H54 (cell line): ENCODE measurements at regions not wholly inside any gene's neighbourhood (a gene's known extent, or its start where the extent isn't known, plus 50 kb on each side); places are given as distances from the start of the nearest gene placed in this dataset.

Experiments used
- DNase-seq: peaks from one replicate; pipeline ENCODE4 v3.0.0; 2011; ENCODE audit warnings: low spot score, mixed read lengths; ENCODE audit not compliant: insufficient read length
- FAIRE-seq: peaks from 3 replicates; lab custom pipeline; 2011; peaks lifted over from hg19 to GRCh38; lab: Jason Lieb, UNC
- POLR2A ChIP-seq: IDR thresholded peaks from 2 replicates; pipeline ENCODE4 v1.6.1; 2011; ENCODE audit warnings: low read depth, mild to moderate bottlenecking, low read length

DNA sequence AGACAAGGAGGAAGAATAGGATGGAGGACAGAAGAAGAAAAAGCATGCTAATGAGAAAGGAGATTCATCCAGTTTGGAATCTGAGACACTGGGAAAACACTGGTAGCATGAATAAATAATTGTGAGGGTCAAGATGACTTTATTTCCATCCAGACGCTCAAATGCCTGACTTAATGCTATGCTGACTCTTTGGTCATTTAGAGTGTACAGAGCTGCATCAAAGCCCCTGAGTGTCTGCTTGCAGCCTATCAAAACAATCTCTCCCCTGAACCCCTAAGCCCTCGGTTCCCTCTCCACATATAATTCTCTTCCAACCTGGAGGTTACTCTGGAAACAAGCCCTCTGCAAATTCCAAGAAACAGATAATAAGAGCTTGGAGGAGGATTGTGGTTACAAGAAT, 208.8 kb downstream of the MAGEB17 start:
- TF ChIP-seq POLR2A = no peak
- DNase-seq = no peak
- FAIRE-seq = no peak

- TF ChIP-seq POLR2A = no peak
- DNase-seq = no peak
- FAIRE-seq = no peak
Measured at GRCh38 chrX:16386126-16386525, 218.8 kb downstream of the MAGEB17 start.

- no peak for TF ChIP-seq POLR2A
- FAIRE-seq = no peak
Measured at GRCh38 chrX:16392597-16392996, 225.3 kb downstream of the MAGEB17 start.

GRCh38 chrX:16394290-16394689, 227.0 kb downstream of the MAGEB17 start:
- FAIRE-seq = no peak

More at GRCh38 chrX:16392597-16392996, 225.3 kb downstream of the MAGEB17 start:
- DNase-seq = no peak

GRCh38 chrX:16403808-16404207, 236.5 kb downstream of the MAGEB17 start:
- FAIRE-seq = no peak
- no peak for DNase-seq
- no peak for TF ChIP-seq POLR2A

More at GRCh38 chrX:16394290-16394689, 227.0 kb downstream of the MAGEB17 start:
- no peak for TF ChIP-seq POLR2A
- no peak for DNase-seq

DNA sequence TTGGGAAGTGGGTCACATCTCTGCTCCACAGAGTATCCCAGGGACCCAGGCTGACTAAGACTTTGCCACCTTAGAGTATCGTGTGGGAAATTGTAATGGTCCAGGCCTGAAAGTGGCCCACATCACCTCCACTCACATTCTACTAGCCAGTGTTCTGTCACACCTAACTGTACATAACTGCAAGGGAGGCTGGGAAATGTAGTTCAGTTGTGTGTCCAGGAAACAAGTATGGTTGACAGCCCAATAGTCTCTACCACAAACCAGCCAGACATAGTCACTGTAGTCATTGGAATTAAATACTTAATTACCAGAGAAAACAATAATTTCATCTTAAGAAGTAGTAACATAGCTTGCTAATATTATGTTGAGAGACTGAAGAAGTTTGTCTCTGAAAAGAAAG, 233.4 kb upstream of the S100G start:
- TF ChIP-seq POLR2A = no peak
- DNase-seq (no peak), FAIRE-seq (no peak)

GRCh38 chrX:16418650-16419049, 231.3 kb upstream of the S100G start:
- FAIRE-seq (no peak), DNase-seq (no peak)
- no peak for TF ChIP-seq POLR2A

- TF ChIP-seq POLR2A = no peak
- DNase-seq = no peak
- FAIRE-seq = no peak
Measured at GRCh38 chrX:16427668-16428067, 222.3 kb upstream of the S100G start.

GRCh38 chrX:16429406-16429805, 220.6 kb upstream of the S100G start:
- FAIRE-seq = no peak
- TF ChIP-seq POLR2A = no peak
- DNase-seq = no peak

DNA sequence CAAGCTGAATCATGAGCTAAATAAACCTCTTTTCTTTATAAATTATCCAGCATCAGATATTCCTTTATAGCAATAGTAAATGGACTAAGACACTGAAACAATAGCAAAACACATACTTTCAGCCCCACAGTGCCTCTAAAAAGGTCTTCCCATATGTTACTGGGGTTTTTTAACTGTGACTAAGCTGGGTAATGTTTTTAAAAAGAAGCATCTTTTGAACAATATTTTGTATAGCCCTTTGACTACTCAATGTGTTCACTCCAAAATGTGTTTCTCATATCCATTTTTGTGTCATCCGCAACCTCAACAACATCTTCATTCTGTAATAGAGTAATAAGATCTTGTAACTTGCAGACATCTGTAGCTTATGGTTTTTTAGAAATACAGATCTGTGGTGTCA, 218.7 kb upstream of the S100G start:
- no peak for DNase-seq
- FAIRE-seq = no peak
- no peak for TF ChIP-seq POLR2A

DNA sequence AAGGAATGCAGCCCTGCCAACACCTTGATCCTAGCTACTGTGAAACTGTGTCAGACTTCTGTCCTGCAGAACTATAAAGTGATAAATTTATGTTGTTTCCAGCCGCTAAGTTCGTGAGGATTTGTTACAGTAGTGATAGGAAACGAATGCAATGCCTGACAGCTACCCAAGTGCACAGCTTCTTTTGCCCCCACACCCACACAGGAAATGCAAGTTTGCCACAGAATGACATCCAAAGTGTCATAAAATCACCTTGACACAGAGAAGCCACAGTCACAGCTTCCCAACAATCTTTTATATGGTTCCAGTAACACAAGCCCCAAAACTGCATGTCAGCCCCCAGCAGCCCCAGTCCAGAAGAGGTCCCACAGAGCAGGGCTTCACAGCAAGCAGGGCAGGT, 216.9 kb upstream of the S100G start:
- DNase-seq (no peak), FAIRE-seq (no peak)
- no peak for TF ChIP-seq POLR2A

DNA sequence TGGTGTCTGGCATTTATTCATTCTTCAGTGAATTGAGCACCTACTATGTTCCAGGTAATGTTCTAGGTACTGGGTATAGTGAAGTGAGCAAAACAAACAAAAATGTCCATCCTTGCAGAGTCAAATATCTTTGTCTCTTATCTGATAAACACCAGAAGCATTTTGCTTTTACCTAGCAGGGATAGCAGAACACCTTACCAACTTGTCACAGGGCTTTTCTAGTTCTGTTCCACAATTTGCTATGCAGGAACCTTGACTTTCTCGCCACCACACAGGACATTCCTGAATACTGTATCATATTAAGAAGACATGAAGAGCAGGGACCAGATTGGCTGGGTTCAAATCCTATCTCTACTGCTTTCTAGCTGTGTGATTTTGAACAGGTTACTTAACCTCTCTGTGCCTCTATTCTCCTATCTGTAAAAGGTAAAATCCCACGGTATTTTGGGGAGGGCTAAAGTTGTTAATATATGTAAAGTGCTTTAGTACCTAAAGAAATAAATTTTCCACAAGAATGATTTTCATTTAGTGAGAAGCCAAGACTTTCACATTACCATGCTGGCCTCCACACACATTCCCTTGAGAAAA, 214.5 kb upstream of the S100G start:
- no peak for FAIRE-seq
- no peak for TF ChIP-seq POLR2A
- no peak for DNase-seq

DNA sequence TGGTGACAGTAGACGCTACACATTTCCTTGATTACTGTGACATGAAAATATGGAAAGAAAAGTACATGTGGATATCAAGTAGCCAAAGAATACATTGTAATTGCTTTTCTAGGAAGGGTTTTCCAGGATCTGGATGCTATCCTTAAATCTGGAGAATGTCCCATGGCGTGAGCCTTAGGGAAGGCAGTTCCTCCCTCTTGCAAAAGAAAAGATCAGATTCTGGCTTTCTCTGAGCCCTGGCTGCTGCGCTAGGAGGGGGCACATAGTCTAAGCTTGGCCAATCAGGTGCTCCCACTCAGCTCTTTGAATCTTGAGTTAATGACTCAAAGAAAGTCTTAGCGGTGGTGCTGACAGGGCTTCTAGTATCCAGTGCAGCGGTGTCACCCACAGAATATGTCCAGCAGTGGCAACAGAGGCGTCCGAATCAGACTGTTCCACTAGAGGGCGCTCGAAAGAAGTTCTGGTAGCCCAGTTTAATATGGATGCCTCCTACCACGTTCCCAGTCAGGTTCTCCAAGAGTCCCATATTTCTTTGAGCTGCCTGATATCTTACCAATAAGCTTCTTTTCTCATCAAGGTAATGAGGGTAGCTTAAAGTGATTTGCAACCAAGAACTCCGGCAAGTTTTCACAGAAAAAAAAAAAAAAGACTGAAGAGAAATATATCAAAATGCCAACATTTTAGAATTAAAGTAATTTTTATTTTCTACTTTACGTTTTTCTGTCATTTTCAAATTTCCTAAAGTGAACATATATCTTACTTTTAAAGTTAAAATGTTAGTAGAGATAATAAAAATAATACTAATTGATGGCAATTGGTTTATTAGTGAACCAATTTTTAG, 213.4 kb upstream of the S100G start:
- TF ChIP-seq POLR2A = no peak
- DNase-seq = peak; percentile 12
- FAIRE-seq = no peak

- no peak for TF ChIP-seq POLR2A
- FAIRE-seq (no peak), DNase-seq (no peak)
Measured at GRCh38 chrX:16440446-16440845, 209.5 kb upstream of the S100G start.

- no peak for DNase-seq
- TF ChIP-seq POLR2A = no peak
- FAIRE-seq = no peak
Measured at GRCh38 chrX:16444353-16444752, 205.6 kb upstream of the S100G start.
